ENCODE measurements at regions not wholly inside any gene's neighbourhood (a gene's known extent, or its start where the extent isn't known, plus 50 kb on each side); places are given as distances from the start of the nearest gene placed in this dataset.

DNA sequence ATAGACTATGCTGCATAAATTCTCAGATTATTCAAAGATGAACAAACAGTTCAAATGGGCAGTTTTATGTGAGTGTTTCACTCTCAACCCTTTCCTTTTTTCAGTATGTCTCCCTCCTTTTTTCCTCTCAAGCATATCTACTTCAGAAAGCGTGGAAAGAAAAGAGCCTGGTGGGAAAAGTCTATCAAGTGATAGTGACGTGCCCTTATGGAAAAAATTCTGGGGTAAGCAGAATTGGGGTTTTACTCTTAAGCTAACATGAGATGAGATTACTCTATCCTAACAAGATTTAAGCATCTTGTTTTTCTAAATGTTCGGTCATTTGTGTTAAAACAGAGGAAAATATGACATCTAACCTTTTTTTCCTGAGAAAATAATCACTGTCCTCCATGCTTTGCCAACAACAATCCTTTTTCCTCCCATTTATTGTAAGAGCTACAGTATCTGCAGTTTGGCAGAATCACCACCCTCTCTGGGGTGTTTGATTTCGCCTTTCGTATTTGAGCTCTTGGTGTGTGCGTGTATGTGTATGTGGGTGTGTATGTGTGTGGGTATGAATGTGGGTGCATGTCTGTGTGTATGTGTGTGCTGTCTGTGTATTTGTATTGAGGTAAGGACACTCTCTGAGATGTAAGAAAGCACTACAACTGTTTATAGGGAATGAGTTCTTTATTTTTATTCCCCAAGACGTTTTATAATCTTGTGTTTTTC, 143.9 kb upstream of the L3MBTL4 start:
- TF ChIP-seq, protein P1, sequence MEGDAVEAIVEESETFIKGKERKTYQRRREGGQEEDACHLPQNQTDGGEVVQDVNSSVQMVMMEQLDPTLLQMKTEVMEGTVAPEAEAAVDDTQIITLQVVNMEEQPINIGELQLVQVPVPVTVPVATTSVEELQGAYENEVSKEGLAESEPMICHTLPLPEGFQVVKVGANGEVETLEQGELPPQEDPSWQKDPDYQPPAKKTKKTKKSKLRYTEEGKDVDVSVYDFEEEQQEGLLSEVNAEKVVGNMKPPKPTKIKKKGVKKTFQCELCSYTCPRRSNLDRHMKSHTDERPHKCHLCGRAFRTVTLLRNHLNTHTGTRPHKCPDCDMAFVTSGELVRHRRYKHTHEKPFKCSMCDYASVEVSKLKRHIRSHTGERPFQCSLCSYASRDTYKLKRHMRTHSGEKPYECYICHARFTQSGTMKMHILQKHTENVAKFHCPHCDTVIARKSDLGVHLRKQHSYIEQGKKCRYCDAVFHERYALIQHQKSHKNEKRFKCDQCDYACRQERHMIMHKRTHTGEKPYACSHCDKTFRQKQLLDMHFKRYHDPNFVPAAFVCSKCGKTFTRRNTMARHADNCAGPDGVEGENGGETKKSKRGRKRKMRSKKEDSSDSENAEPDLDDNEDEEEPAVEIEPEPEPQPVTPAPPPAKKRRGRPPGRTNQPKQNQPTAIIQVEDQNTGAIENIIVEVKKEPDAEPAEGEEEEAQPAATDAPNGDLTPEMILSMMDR (conservative IDR thresholded peaks at IDR 0.05 in 1 of 2, IDR thresholded peaks at IDR 0.05 in 1 of 2; ENCODE audit: extremely low read depth in 1 of 2, insufficient read depth in 1 of 2, low read depth in 1 of 2, low read length in 2 of 2), result no peak
- no peak for TF ChIP-seq EZH2 (IDR thresholded peaks at IDR 0.05; ENCODE audit: borderline replicate concordance, low read length)

All from mammary epithelial cell (primary cell).